Activated CD8-positive, alpha-beta memory T cell treated with anti-CD3 and anti-CD28 coated beads for 4 hours (primary cell): ENCODE measurements at regions not wholly inside any gene's neighbourhood (a gene's known extent, or its start where the extent isn't known, plus 50 kb on each side); places are given as distances from the start of the nearest gene placed in this dataset.
"Not testable (repeated sequence)": the region's sequence is repeated elsewhere in the genome, so short reads cannot be mapped to it uniquely, and the experiment has no call there.

Experiments used
- DNase-seq, 2 donors: peaks; one replicate each; pipeline ENCODE4 v3.0.0-alpha.2; 2020; ENCODE audit warnings: low read depth in 2 of 2

- DNase-seq: no peak
Observed at GRCh38 chr5:39559923-39560322, 135.1 kb upstream of the DAB2 start.

GRCh38 chr5:39558541-39558940 is 133.8 kb upstream of the DAB2 start:
- no peak for DNase-seq

DNA sequence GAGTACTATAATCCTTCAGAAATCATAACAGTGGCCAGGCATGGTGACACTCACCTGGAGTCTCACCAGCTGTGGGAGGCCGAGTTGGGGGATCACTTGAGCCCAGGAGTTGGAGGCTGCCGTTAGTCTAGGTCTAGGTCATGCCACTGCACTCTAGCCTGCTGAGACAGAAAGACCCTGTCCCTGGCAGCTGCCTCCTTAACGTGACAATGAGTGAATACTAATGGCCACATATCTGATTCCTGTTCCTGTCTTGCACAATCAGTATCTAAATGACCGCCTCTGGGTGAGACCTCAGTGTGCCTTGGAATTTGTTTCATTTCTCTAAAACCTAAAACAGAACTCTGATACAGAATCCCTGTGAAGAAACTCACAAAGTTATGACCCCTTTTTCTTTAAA is 131.0 kb upstream of the DAB2 start:
- DNase-seq: no peak

GRCh38 chr5:39547553-39548154 is 122.9 kb upstream of the DAB2 start:
- no peak for DNase-seq

- DNase-seq: no peak
Observed at GRCh38 chr5:39544941-39545340, 120.2 kb upstream of the DAB2 start.

DNA sequence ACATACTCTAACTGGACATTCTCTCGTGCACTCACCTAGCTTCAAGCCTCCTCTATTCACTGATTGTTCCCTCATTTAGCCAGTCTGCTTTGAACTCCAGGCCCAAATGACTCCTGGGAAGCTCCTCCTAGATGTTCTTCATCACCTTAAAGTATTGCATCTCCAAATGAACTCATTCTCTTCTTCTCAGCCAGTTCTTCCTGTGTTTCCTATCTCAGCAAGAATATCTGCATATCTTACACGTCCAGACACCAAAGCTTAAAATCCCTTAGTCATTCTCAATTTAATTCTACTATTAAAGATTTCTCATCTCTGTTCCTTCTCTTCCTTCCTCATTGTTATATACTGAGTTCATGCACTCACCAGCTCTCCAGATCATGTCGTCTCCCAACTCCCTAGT is 118.6 kb upstream of the DAB2 start:
- no peak for DNase-seq

DNA sequence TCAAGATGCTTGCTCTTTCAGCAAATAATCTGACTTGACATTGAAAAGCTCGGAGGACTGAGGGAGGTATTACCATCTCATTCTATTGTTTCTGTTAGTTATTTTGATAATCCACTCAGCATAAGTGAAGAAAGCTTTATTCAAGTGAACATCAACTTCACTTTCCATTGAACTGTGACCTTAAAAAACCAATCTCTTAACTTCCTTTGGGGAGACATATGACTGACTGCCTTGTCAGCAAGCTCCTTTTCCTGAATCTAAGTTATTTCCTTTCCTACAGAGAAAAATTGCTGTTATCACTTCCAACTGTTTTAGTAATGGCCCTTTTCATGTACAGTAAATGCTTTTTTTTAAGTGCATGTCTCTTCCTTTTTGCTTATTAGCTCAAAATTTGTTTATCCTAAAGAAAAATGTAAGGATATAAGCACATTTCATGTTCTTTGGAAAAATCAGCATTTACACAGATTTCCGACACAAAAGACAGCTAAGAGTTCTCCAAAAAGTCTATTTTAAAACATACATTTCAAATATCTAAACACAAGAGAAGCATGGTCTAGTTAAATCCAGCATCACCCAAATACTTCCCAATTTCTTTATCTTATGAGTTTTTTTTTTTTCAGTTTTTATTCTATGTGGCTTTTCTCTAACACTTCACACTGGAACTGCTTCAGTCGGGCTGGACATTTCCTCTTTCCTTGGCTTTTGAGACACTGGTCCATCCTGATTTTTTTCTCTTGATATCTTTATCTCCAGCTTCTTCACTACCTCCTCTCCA is 117.9 kb upstream of the DAB2 start:
- DNase-seq: no peak

DNA sequence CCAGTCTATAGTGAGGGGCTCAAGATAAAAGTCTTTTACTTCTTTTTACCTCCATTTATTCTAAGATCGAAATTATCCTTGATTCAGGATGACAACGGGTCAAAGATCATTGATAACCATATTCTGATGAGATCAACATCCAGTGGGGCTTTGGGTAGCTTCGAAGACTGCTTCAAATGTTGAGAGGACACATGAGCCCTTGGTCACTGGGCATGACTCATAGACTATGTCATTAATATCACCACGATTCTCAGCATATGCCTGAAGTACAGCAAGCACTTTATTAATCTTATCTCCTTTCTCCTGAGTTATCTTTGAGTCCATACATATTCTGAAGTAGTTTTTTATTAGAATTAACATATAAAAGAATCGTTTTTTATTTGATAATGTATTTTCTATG is 117.1 kb upstream of the DAB2 start:
- DNase-seq: no peak

DNA sequence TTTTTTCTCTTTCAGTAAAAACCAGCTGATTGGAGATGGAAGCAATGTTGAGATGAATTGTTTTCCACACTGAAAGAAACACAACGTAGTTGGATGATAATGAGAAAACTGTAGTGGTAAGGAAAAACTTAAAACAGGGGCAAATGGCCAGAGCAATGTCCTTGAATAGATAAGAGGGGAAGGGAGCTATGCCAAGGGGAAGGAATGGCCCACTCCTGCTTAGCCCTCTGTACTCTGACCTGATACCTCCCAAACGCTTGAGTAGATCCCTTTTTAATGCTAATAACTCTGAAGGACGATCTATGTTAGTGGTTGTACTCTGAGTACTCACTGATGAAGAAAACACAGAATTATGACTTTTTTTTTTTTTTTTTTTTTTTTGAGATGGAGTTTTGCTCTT is 114.7 kb upstream of the DAB2 start:
- no peak for DNase-seq

DNA sequence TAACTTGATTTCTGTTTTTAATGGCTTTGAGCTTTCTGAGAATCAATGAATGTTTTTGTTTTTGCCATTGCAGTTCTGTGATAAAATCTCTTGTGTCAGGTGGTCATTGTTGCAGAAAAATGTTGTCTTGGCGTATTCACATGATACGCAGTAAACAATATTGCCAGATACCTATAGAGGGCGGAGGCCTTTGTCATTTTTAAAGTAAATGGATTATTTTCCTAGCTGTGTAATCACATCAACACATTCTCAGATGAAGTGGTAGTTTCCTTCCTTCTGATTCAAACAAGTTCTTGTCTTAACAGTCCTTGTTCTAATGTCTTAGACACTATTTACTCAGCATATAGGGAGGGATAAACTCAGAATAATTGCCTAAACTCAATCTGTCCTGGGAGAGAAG is 109.9 kb upstream of the DAB2 start:
- no peak for DNase-seq

- DNase-seq: no peak
Observed at GRCh38 chr5:39533749-39534148, 109.0 kb upstream of the DAB2 start.

GRCh38 chr5:39532511-39532910 is 107.7 kb upstream of the DAB2 start:
- DNase-seq: no peak

GRCh38 chr5:39531306-39531705 is 106.5 kb upstream of the DAB2 start:
- no peak for DNase-seq

DNA sequence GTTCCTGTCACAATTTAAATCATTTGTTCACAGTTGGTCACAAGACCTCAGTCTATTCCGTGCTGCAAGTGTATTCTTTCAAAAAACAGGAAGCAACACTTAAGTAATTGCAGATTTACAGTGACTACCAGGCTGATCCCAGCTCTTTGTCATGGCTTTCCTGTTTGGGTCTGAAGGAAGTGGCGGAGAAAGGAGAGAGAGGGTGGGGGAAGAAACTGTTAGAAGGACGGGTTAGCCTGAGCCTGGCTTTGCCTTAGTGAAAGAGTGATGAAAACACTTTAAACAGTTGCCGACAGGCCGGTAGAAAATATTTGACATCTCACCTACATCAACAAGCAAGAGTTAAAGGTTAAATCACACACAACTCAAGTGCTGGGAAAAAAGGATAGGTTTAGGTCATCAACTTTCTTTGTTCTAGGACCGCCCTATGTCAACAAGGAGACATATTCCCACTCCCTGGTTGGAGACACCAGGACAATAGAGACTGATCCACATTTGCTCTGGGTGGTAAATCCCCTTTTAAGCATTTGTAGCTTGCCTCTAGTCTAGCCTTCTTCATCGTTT is 102.2 kb upstream of the DAB2 start:
- no peak for DNase-seq

GRCh38 chr5:39525781-39526180 is 101.0 kb upstream of the DAB2 start:
- DNase-seq: not testable (repeated sequence)

- no peak for DNase-seq
Observed at GRCh38 chr5:39525271-39525670, 100.5 kb upstream of the DAB2 start.

DNA sequence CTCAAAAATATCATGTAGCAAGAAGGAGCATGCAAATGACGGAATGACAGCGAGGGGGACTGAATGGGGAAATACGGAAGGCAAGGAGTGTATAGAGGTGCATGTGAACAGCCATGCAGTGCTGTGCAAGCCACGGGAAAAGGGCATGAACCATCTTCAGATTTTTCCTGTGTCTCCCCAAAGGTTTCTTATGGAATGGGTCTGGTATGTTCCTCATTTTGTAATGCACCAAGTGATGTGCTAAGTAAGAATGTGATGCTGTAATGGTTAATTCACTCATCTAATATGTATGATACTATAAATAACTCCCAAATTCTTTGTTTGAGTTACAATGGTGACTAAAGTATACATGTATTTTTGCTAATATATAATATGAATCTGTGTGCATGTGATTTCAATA is 99.0 kb upstream of the DAB2 start:
- DNase-seq: no peak

DNA sequence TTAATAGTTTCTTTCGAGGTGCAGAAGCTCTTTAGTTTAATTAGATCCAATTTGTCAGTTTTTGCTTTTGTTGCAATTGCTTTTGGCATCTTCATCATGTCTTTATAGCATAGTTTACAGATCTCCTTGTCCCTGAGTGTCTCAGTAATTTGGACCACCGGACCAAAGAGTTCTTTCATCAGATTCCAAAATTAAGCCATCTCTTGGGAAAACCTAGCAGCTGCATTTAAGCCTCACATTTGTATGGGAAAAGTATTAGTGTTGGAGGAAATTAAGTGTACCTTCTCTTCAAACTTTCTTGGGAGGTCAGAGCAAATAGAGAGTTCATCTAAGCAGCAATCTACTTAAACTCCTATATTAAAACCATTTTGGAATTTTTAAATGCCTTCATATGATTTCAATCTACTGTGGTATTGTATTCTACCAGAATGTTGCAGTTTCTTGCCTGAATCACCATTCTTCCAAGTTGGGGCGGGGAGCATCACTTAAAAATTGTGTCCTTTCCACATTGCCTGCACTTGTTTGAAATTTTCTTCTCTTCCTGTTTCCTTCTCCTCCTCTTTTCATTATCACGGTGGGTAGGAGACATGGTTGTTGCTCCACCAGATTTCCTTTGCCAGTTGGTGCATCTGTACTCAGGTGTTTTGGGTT is 97.3 kb upstream of the DAB2 start:
- DNase-seq: no peak

DNA sequence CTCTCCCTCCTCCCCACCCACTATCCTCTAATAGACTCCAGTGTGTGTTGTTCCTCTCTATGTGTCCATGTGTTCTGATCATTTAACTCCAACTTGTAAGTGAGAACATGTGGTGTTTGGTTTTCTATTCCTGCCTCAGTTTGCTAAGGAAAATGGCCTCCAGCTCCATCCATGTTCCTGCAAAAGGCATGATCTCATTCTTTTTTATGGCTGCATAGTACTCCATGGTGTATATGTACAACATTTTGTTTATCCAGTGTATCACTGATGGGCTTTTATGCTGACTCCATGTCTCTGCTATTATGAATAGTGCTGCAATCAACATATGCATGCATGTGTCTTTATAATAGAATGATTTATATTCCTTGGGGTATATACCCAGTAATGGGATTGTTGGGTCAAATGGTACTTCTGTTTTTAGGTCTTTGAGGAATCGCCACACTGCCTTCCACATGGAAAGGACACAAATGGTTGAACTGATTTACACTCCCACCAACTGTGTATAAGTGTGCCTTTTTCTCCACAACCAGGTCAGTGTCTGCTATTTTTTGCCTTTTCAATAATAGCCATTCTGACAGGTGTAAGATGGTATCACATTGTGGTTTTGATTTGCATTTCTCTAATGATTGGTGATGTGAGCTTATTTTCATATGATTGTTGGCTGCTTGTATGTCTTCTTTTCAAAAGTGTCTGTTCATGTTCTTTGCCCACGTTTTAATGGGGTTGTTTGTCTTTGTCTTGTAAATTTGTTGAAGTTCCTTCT is 96.5 kb upstream of the DAB2 start:
- no peak for DNase-seq

DNA sequence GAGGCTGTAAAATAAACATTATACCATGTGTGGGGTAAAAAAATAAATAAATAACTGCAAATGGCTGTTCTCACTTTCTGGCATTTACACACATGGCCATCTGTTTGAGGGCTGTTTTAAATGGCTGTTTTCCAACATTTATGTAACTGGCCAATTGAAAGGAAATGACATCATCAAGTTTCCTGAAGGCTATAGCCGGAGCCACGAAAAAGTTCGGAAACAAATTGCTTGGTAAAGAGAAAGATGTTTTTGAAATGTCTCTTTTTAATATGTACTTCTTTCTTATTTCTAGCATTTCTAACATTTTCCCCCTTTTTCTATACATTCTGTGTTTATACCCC is 95.4 kb upstream of the DAB2 start:
- no peak for DNase-seq

- no peak for DNase-seq
Observed at GRCh38 chr5:39519566-39520231, 94.9 kb upstream of the DAB2 start.

- DNase-seq: no peak
Observed at GRCh38 chr5:39519079-39519478, 94.3 kb upstream of the DAB2 start.
